CD8-positive, alpha-beta memory T cell (primary cell): ENCODE measurements at regions not wholly inside any gene's neighbourhood (a gene's known extent, or its start where the extent isn't known, plus 50 kb on each side); places are given as distances from the start of the nearest gene placed in this dataset.

Experiments
- CTCF ChIA-PET: fragments of 350-600 bp; sonication (Branson Sonifier 250); formaldehyde crosslinking; loops from one replicate; lab custom pipeline; 2021; ENCODE audit warnings: antibody characterized with exemption; lab: Charles Lee
- POLR2A ChIA-PET: fragments of 350-600 bp; sonication (Branson Sonifier 250); formaldehyde crosslinking; loops from one replicate; lab custom pipeline; 2021; ENCODE audit warnings: antibody characterized with exemption; lab: Charles Lee
- DNase-seq, 5 donors: peaks; one replicate each; pipeline versions ENCODE4 v3.0.0 to v3.0.0-alpha.2; 2020 to 2022; ENCODE audit warnings: mixed read lengths in 1 of 5
- H3K27ac ChIP-seq: one replicate; pipeline ENCODE4 v1.7.0; 2013; ENCODE audit warnings: low read depth, mild to moderate bottlenecking, low read length, moderate library complexity
- H3K27me3 ChIP-seq: 2 replicates; pipeline ENCODE4 v1.7.0; 2013; ENCODE audit warnings: low read length, mild to moderate bottlenecking; ENCODE audit not compliant: insufficient read depth, poor library complexity, severe bottlenecking
- H3K36me3 ChIP-seq: 2 replicates; pipeline ENCODE4 v1.7.0; 2013; ENCODE audit warnings: mild to moderate bottlenecking, low read length, moderate library complexity; ENCODE audit not compliant: insufficient read depth
- H3K4me1 ChIP-seq: 2 replicates; pipeline ENCODE4 v1.7.0; 2013; ENCODE audit warnings: mild to moderate bottlenecking, low read length, moderate library complexity; ENCODE audit not compliant: insufficient read depth
- H3K4me3 ChIP-seq: 2 replicates; pipeline ENCODE4 v1.7.0; 2013; ENCODE audit warnings: mild to moderate bottlenecking, low read length
- H3K9me3 ChIP-seq: 2 replicates; pipeline ENCODE4 v1.7.0; 2013; ENCODE audit warnings: mild to moderate bottlenecking, low read length
- H3K27ac Mint-ChIP-seq, 8 donors: one replicate each; pipeline ENCODE4 v1.8.0; 2020 to 2021; ENCODE audit warnings: mixed read lengths in 8 of 8, mild to moderate bottlenecking in 6 of 8, inconsistent platforms in 3 of 8, moderate library complexity in 3 of 8
- H3K27me3 Mint-ChIP-seq, 2 donors: one replicate each; pipeline ENCODE4 v1.8.0; 2020 to 2021; ENCODE audit warnings: mixed read lengths in 2 of 2, mild to moderate bottlenecking in 1 of 2, moderate library complexity in 1 of 2
- H3K36me3 Mint-ChIP-seq, 3 donors: one replicate each; pipeline ENCODE4 v1.8.0; 2020 to 2021; ENCODE audit warnings: mixed read lengths in 3 of 3, inconsistent platforms in 1 of 3, mild to moderate bottlenecking in 1 of 3
- H3K4me1 Mint-ChIP-seq, 3 donors: one replicate each; pipeline ENCODE4 v1.8.0; 2020 to 2021; ENCODE audit warnings: mixed read lengths in 3 of 3, inconsistent platforms in 1 of 3, mild to moderate bottlenecking in 1 of 3
- H3K4me3 Mint-ChIP-seq, 7 donors: one replicate each; pipeline ENCODE4 v1.8.0; 2020 to 2021; ENCODE audit warnings: mixed read lengths in 7 of 7, mild to moderate bottlenecking in 6 of 7, moderate library complexity in 4 of 7, inconsistent platforms in 2 of 7
- H3K9me3 Mint-ChIP-seq, 5 donors: one replicate each; pipeline ENCODE4 v1.8.0; 2020 to 2022; ENCODE audit warnings: mixed read lengths in 5 of 5, mild to moderate bottlenecking in 3 of 5, moderate library complexity in 2 of 5, inconsistent platforms in 1 of 5

- ChIA-PET POLR2A (no interaction called here), CTCF (no interaction called here)
- no peaks in the 10 kb centered on the region for H3K9me3 ChIP-seq
- no peaks in the 10 kb centered on the region for H3K4me1 ChIP-seq
- no peak for DNase-seq
- H3K9me3 Mint-ChIP-seq = peaks cover 6 to 32% (median 24%) of the 10 kb centered on the region in 5 donors
- H3K27ac Mint-ChIP-seq = no peak overlapping the region
- no peak overlapping the region for H3K4me3 Mint-ChIP-seq
- H3K27ac ChIP-seq = no peak overlapping the region
- H3K27me3 ChIP-seq = no peaks in the 10 kb centered on the region
- peaks cover 0 to 16% (median 0%) of the 10 kb centered on the region in 3 donors for H3K36me3 Mint-ChIP-seq
- no peaks in the 10 kb centered on the region for H3K36me3 ChIP-seq
- H3K4me1 Mint-ChIP-seq = no peaks in the 10 kb centered on the region
- peaks cover 37 to 68% of the 10 kb centered on the region in 2 donors for H3K27me3 Mint-ChIP-seq
- no peak overlapping the region for H3K4me3 ChIP-seq
Measured at GRCh38 chr12:124142395-124143035, 152.4 kb upstream of the RFLNA start.

- no peaks in the 10 kb centered on the region for H3K4me1 ChIP-seq
- ChIA-PET CTCF (no interaction called here), POLR2A (no interaction called here)
- H3K36me3 Mint-ChIP-seq = peaks cover 0 to 16% (median 0%) of the 10 kb centered on the region in 3 donors
- H3K4me3 Mint-ChIP-seq = no peak overlapping the region
- peaks cover 4 to 30% (median 20%) of the 10 kb centered on the region in 5 donors for H3K9me3 Mint-ChIP-seq
- no peak overlapping the region for H3K4me3 ChIP-seq
- H3K27ac ChIP-seq = no peak overlapping the region
- no peak for DNase-seq
- H3K27me3 ChIP-seq = no peaks in the 10 kb centered on the region
- H3K36me3 ChIP-seq = no peaks in the 10 kb centered on the region
- no peaks in the 10 kb centered on the region for H3K4me1 Mint-ChIP-seq
- H3K9me3 ChIP-seq = no peaks in the 10 kb centered on the region
- peaks cover 39 to 63% of the 10 kb centered on the region in 2 donors for H3K27me3 Mint-ChIP-seq
- no peak overlapping the region for H3K27ac Mint-ChIP-seq
Measured at GRCh38 chr12:124143726-124144125, 151.2 kb upstream of the RFLNA start.

GRCh38 chr12:124144531-124145194 is 150.2 kb upstream of the RFLNA start:
- no peak overlapping the region for H3K4me3 ChIP-seq
- H3K36me3 ChIP-seq = no peaks in the 10 kb centered on the region
- H3K27me3 ChIP-seq = no peaks in the 10 kb centered on the region
- ChIA-PET CTCF (no interaction called here), POLR2A (no interaction called here)
- H3K9me3 Mint-ChIP-seq = peaks cover 4 to 30% (median 20%) of the 10 kb centered on the region in 5 donors
- peaks cover 0 to 16% (median 0%) of the 10 kb centered on the region in 3 donors for H3K36me3 Mint-ChIP-seq
- no peaks in the 10 kb centered on the region for H3K9me3 ChIP-seq
- no peak overlapping the region for H3K4me3 Mint-ChIP-seq
- DNase-seq = no peak
- no peaks in the 10 kb centered on the region for H3K4me1 Mint-ChIP-seq
- H3K27me3 Mint-ChIP-seq = peaks cover 39 to 59% of the 10 kb centered on the region in 2 donors
- H3K27ac Mint-ChIP-seq = no peak overlapping the region
- H3K27ac ChIP-seq = no peak overlapping the region
- H3K4me1 ChIP-seq = no peaks in the 10 kb centered on the region

GRCh38 chr12:124147027-124147426 is 147.9 kb upstream of the RFLNA start:
- peaks cover 0 to 4% (median 0%) of the 10 kb centered on the region in 3 donors for H3K36me3 Mint-ChIP-seq
- peaks cover 29 to 38% of the 10 kb centered on the region in 2 donors for H3K27me3 Mint-ChIP-seq
- no peaks in the 10 kb centered on the region for H3K4me1 Mint-ChIP-seq
- POLR2A ChIA-PET = no interaction called here
- H3K4me1 ChIP-seq = no peaks in the 10 kb centered on the region
- no peak overlapping the region for H3K4me3 ChIP-seq
- no peak overlapping the region for H3K27ac ChIP-seq
- no peaks in the 10 kb centered on the region for H3K27me3 ChIP-seq
- no peaks in the 10 kb centered on the region for H3K9me3 ChIP-seq
- H3K36me3 ChIP-seq = no peaks in the 10 kb centered on the region
- DNase-seq = no peak
- no peak overlapping the region for H3K27ac Mint-ChIP-seq
- no peak overlapping the region for H3K4me3 Mint-ChIP-seq
- H3K9me3 Mint-ChIP-seq = peaks cover 4 to 18% (median 11%) of the 10 kb centered on the region in 5 donors
- CTCF ChIA-PET = no interaction called here

GRCh38 chr12:124147575-124147974 is 147.3 kb upstream of the RFLNA start:
- no peak overlapping the region for H3K27ac ChIP-seq
- peaks cover 0 to 12% (median 8%) of the 10 kb centered on the region in 5 donors for H3K9me3 Mint-ChIP-seq
- H3K4me1 Mint-ChIP-seq = no peaks in the 10 kb centered on the region
- ChIA-PET POLR2A (no interaction called here), CTCF (no interaction called here)
- no peaks in the 10 kb centered on the region for H3K36me3 ChIP-seq
- H3K36me3 Mint-ChIP-seq = no peaks in the 10 kb centered on the region
- no peak overlapping the region for H3K4me3 ChIP-seq
- H3K9me3 ChIP-seq = no peaks in the 10 kb centered on the region
- no peak for DNase-seq
- H3K27me3 Mint-ChIP-seq = peaks cover 30 to 34% of the 10 kb centered on the region in 2 donors
- no peaks in the 10 kb centered on the region for H3K27me3 ChIP-seq
- H3K4me1 ChIP-seq = no peaks in the 10 kb centered on the region
- no peak overlapping the region for H3K4me3 Mint-ChIP-seq
- no peak overlapping the region for H3K27ac Mint-ChIP-seq

GRCh38 chr12:124148481-124149273 is 146.2 kb upstream of the RFLNA start:
- POLR2A ChIA-PET = no interaction called here
- no peaks in the 10 kb centered on the region for H3K9me3 ChIP-seq
- H3K36me3 ChIP-seq = no peaks in the 10 kb centered on the region
- no peak for DNase-seq
- H3K4me1 ChIP-seq = no peaks in the 10 kb centered on the region
- no peak overlapping the region for H3K27ac ChIP-seq
- no peak overlapping the region for H3K4me3 ChIP-seq
- CTCF ChIA-PET = no interaction called here
- H3K4me1 Mint-ChIP-seq = no peaks in the 10 kb centered on the region
- H3K27me3 Mint-ChIP-seq = peaks cover 24 to 31% of the 10 kb centered on the region in 2 donors
- no peaks in the 10 kb centered on the region for H3K27me3 ChIP-seq
- H3K36me3 Mint-ChIP-seq = no peaks in the 10 kb centered on the region
- no peak overlapping the region for H3K27ac Mint-ChIP-seq
- H3K9me3 Mint-ChIP-seq = peaks cover 0 to 3% (median 2%) of the 10 kb centered on the region in 5 donors
- H3K4me3 Mint-ChIP-seq = no peak overlapping the region

- Histone ChIP-seq H3K36me3 (no peaks in the 10 kb centered on the region), H3K27ac (no peak overlapping the region), H3K9me3 (no peaks in the 10 kb centered on the region), H3K4me1 (no peaks in the 10 kb centered on the region), H3K4me3 (no peak overlapping the region), H3K27me3 (no peaks in the 10 kb centered on the region)
- no peaks in the 10 kb centered on the region for H3K36me3 Mint-ChIP-seq
- peak overlapping the region in 1 of 8 donors; percentile 20 for H3K27ac Mint-ChIP-seq
- no peaks in the 10 kb centered on the region for H3K4me1 Mint-ChIP-seq
- CTCF ChIA-PET = no interaction called here
- peaks cover 0 to 3% (median 2%) of the 10 kb centered on the region in 5 donors for H3K9me3 Mint-ChIP-seq
- H3K4me3 Mint-ChIP-seq = no peak overlapping the region
- peaks cover 21 to 29% of the 10 kb centered on the region in 2 donors for H3K27me3 Mint-ChIP-seq
- DNase-seq = no peak
- POLR2A ChIA-PET = no interaction called here
Measured at GRCh38 chr12:124149287-124149686, 145.6 kb upstream of the RFLNA start.

GRCh38 chr12:124150168-124150567 is 144.7 kb upstream of the RFLNA start:
- Histone ChIP-seq H3K4me3 (no peak overlapping the region), H3K4me1 (no peaks in the 10 kb centered on the region), H3K27ac (no peak overlapping the region), H3K9me3 (no peaks in the 10 kb centered on the region), H3K36me3 (no peaks in the 10 kb centered on the region), H3K27me3 (no peaks in the 10 kb centered on the region)
- Mint-ChIP-seq H3K27ac (no peak overlapping the region), H3K36me3 (no peaks in the 10 kb centered on the region), H3K27me3 (peaks cover 15 to 23% of the 10 kb centered on the region in 2 donors), H3K4me3 (no peak overlapping the region), H3K4me1 (no peaks in the 10 kb centered on the region), H3K9me3 (peaks cover 0 to 2% (median 0%) of the 10 kb centered on the region in 5 donors)
- ChIA-PET CTCF (no interaction called here), POLR2A (no interaction called here)
- DNase-seq = no peak
